ENCODE measurements at regions not wholly inside any gene's neighbourhood (a gene's known extent, or its start where the extent isn't known, plus 50 kb on each side); places are given as distances from the start of the nearest gene placed in this dataset.
"Not testable (repeated sequence)": the region's sequence is repeated elsewhere in the genome, so short reads cannot be mapped to it uniquely, and the experiment has no call there.

- FAIRE-seq: no peak
- no peak for DNase-seq (ENCODE audit: extremely low spot score, insufficient read length, low read depth)
Observed at GRCh38 chr5:145072889-145073288, 762.3 kb downstream of the PRELID2 start.

- DNase-seq (ENCODE audit: extremely low spot score, insufficient read length, low read depth): no peak
Observed at GRCh38 chr5:145068721-145069120, 766.4 kb downstream of the PRELID2 start.

GRCh38 chr5:145062280-145063062, 772.7 kb downstream of the PRELID2 start:
- DNase-seq (ENCODE audit: extremely low spot score, insufficient read length, low read depth) (no peak), FAIRE-seq (no peak)

More at GRCh38 chr5:145068721-145069120, 766.4 kb downstream of the PRELID2 start:
- FAIRE-seq: no peak

DNA sequence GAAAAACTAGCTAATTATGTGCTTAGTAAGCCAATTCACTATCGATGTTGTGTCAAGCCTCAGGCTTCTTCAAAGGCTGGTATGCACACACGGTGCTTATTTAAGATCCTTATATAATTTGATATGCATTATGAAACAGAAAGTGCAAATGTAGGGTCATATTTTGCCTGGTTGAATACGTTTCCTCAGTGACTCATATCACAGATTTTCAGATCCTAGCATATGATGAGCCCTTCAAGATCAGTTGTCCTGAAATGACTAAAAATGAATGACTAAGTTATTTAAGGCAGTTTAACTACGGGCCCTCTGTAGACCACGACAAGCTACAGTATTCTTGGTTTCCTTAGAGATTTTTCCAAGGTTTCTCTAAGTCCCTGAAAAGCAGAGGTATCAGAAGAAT, 778.3 kb downstream of the PRELID2 start:
- FAIRE-seq (peak; percentile 46), DNase-seq (ENCODE audit: extremely low spot score, insufficient read length, low read depth) (peak; percentile 23)

- FAIRE-seq (no peak), DNase-seq (ENCODE audit: extremely low spot score, insufficient read length, low read depth) (no peak)
Observed at GRCh38 chr5:145050181-145050580, 785.0 kb downstream of the PRELID2 start.

DNA sequence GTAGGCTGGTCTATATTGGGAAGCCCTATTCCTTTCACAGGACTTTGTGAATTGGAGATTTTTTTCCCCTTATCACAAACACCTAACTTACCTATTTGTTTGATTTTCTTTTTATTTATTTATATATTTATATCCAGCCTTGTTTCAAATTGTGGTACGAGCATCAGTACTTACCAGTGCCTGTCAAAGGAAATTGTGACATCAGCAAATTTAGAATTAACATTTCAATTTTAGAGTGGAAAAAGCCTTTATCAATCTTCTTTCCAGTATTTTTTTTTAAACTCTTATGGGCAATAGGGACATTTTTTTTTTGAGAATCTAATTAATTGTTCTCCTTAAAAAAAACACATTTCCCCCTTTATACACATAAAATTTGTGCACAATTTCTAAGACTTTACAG, 790.2 kb downstream of the PRELID2 start:
- no peak for FAIRE-seq
- DNase-seq (ENCODE audit: extremely low spot score, insufficient read length, low read depth): no peak

DNA sequence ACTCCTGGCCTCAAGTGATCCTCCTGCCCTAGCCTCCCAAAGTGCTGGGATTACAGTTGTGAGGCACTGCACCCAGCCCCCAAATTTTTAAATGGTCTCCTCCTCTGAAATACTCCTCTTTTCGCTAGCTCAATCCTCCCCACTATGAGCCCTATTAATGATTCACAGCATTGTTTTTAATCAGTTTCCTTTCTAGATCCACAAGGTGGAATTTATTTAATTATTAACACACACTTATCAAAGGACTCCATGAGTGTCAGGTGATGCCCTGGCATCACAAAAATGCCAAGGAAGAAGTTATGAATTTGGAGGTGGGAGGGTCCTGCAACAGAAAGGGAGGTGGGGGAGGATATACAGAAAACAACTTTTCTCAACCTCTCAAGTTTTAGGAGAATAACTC, 806.5 kb downstream of the PRELID2 start:
- DNase-seq (ENCODE audit: extremely low spot score, insufficient read length, low read depth) (no peak), FAIRE-seq (no peak)

GRCh38 chr5:145027286-145027685, 807.9 kb downstream of the PRELID2 start:
- DNase-seq (ENCODE audit: extremely low spot score, insufficient read length, low read depth): no peak
- no peak for FAIRE-seq

DNA sequence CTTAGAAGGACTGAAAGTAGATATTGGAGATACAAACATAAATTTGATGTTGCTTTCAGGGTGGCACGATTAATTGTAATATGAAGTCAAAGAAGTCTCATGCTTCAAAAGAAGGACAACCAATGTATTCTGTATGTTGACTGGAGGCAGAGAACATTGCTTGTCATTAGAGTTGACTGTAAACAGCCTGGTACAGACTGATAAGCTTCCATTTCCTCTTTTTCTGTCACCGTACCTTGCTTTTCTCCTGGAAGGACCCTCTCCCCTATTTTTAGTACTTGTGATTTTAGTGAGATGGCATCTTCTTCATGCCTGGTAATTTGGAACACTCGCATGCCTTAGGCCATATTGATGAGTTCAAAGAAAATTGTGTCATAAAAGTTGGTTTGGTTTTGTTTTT, 809.4 kb downstream of the PRELID2 start:
- no peak for FAIRE-seq
- no peak for DNase-seq (ENCODE audit: extremely low spot score, insufficient read length, low read depth)

- DNase-seq (ENCODE audit: extremely low spot score, insufficient read length, low read depth): no peak
- no peak for FAIRE-seq
Observed at GRCh38 chr5:145015146-145015545, 820.0 kb downstream of the PRELID2 start.

DNA sequence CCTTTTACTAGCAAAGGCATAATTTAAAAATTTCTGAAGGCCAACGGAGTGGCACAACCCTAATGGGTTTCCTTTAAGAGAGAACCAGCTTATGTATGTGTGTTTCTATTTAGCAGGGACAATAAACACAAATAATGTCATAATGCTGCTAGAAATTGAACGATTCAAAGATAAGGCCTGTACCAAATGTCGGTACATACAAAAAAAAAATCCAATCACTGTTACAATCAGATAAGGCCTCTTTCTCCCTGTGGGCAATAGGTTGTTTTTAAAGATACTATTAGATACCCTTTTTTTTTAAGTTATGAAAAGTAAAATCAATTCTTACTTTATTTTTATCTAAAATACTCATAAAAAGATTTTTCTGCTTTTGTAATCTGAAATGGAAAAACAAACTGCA, 821.0 kb downstream of the PRELID2 start:
- no peak for DNase-seq (ENCODE audit: extremely low spot score, insufficient read length, low read depth)

DNA sequence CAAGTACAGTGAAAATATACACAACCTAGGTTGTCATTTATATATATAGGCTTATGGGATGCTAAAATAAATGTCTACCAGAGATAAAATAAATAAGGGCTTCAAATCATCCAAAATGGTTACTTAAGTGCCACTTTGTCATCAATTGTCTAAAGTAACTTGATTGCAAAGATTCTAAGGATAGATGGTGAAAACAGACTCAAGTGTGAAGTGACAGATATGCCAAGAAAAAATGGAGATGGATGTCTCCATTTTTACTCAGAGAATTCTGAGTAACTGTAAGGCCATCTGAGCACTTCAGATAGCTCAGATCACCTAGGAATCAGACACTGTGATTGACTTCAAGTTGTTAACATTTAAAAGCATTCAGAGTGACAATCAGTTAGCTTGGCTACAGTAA, 824.3 kb downstream of the PRELID2 start:
- FAIRE-seq (no peak), DNase-seq (ENCODE audit: extremely low spot score, insufficient read length, low read depth) (no peak)

More for the DNA sequence above, 821.0 kb downstream of the PRELID2 start:
- no peak for FAIRE-seq

DNA sequence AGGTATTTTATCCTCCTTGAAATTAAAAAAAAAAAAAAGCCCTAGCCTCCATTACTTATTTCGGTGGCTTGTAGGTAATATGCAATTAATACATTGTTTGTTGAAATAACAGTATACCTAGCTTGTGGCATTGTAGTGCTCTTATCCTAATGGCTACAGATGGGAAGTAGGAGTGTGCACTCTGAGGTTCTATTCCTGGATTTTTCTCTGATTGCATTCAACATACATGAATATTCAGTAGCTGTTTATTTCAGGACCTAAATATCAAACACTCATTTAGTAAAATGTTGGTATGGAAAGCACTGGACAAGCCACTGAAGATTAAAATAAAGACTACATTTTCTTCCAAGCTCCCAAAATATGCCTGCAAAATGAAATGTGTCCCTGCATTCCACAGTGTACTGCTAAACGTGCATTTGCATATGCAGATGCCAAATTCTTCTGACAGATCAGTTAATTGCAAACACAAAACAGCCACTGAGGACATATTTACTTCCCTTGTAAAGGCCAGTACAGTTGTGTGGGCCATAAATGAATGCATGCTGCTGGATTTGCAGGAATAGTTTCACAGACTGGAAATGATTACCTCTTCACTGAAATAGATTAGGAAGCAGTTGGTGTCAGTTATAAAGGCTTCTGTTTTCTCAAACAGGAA, 826.1 kb downstream of the PRELID2 start:
- no peak for DNase-seq (ENCODE audit: extremely low spot score, insufficient read length, low read depth)
- FAIRE-seq: no peak

- not testable (repeated sequence) for DNase-seq (ENCODE audit: extremely low spot score, insufficient read length, low read depth); FAIRE-seq
Observed at GRCh38 chr5:144994356-144994755, 823.7 kb downstream of the KCTD16 start.

DNA sequence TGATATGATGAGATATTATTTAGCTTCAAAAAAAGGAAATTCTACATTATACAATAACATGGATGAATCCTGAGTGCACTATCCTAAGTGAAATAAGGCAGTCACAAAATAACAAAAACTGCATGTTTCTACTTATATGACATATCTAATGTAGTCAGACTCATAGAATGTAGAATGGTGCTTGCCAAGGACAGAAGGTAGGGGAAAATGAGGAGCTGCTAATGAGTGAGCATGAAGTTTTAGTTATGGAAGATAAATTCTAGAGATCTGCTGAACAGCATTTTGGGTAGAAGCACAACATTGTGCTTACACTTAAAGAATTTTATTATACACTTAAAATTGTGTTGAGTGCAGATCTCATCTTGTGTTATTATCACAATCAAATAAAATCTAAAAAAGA, 812.4 kb downstream of the KCTD16 start:
- FAIRE-seq (no peak), DNase-seq (ENCODE audit: extremely low spot score, insufficient read length, low read depth) (no peak)

DNA sequence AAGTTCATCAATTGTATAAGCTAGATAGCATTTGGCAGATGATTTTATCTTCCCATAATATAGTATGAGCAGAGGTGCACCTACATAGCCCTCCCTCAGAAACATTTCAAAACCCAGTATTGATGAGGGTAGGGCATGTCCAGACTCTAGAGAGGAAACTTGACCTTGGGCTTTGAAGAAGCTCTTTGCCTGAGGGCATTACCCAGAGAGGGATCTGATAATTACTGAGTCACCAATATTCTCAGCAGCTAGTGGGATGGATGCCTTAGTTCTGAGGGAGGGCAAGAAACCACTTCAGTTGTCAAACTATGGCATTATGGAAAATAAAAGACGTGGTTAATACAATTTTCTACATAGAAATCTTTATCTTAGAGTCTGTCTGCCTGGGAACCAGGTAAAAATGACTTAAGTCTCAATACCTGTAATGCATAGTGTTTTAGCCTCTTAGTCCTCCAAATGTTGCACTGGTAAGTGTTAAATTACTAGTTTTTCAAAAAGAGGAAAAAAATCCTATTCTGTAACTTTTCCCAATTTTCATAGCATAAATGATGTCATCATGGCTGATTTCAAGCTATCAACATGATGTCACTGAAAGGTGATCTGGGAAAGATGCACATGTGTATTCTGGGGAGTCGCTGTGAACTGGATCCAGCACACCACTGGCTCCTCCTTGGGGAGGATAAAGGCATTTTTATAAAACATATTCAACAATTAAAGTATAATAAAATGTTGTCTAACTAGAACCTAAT, 809.0 kb downstream of the KCTD16 start:
- FAIRE-seq (no peak), DNase-seq (ENCODE audit: extremely low spot score, insufficient read length, low read depth) (no peak)

DNA sequence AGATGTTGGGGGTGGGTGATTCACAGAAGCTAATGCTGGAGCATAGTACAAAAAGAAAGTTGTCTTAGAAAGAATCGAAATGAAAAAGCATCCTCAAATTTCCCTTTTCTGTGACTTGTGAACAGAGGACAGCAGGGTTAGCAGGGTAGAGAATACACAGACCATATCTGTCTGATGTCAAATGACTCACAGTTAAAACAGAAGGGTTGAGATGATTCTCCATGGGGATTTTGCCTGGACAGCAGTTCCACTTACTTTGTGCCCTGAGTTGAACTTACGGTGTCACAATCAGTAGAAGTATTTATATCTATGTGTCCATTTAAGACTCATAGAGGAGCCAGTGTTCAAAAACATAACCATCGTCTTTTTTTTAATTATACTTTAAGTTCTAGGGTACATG, 801.6 kb downstream of the KCTD16 start:
- FAIRE-seq (no peak), DNase-seq (ENCODE audit: extremely low spot score, insufficient read length, low read depth) (no peak)

GRCh38 chr5:144971108-144971850, 800.6 kb downstream of the KCTD16 start:
- DNase-seq (ENCODE audit: extremely low spot score, insufficient read length, low read depth) (no peak), FAIRE-seq (no peak)

GRCh38 chr5:144960296-144960695, 789.6 kb downstream of the KCTD16 start:
- DNase-seq (ENCODE audit: extremely low spot score, insufficient read length, low read depth) (no peak), FAIRE-seq (no peak)

DNA sequence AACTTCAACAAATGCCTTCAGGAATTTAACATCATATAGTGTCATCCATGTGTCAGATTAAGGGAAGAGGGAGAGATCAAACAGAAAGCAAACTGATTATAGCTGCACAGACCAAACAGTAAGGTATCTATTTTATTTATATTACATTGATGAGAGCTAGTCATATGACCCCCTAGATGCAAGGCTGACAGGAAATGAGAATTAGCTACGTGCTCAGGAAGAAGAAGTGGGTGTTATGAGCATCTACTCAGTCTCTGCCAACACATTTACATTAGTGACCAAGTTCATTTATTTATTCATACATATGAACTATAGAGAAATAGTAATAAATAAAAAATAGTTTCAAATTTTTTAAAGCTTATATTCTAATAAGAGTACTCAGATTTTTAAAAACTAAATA, 787.3 kb downstream of the KCTD16 start:
- FAIRE-seq (no peak), DNase-seq (ENCODE audit: extremely low spot score, insufficient read length, low read depth) (no peak)
